ENCODE measurements at regions not wholly inside any gene's neighbourhood (a gene's known extent, or its start where the extent isn't known, plus 50 kb on each side); places are given as distances from the start of the nearest gene placed in this dataset.
"Not testable (repeated sequence)": the region's sequence is repeated elsewhere in the genome, so short reads cannot be mapped to it uniquely, and the experiment has no call there.

DNA sequence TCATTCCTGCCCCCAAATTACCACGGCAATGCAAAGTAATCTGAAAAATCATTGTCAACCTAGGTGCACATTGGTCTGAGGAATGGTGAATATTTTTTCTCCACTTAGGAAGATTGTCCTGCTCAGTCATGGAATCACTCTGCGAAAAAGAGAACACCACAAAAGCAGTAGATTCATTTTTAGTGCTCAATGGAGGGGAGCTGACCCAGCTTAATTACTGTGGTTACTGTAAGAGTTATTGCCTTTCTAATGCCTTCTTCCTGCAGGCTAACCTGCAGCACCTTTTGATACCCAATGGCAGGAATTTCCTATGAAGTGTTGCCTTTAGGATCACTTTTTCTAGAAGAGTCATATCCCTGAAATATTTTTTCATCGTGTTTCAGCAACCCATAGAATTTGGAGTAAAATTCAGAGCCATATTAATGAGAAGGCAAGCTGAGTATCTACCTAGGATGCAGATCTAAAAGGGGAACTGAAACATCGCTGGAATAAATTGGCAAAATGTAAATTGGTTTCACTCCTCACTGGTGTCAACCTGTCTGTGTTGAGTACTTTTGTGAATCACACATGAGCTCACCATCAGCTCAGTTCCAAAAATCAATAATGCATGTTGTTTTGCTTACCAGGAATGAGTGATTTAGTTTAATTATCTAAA, 464.5 kb downstream of the CSNK1G3 start (continued):
- TF ChIP-seq, protein P1, sequence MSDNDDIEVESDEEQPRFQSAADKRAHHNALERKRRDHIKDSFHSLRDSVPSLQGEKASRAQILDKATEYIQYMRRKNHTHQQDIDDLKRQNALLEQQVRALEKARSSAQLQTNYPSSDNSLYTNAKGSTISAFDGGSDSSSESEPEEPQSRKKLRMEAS (IDR thresholded peaks at IDR 0.05; ENCODE audit: low read depth), result no peak

DNA sequence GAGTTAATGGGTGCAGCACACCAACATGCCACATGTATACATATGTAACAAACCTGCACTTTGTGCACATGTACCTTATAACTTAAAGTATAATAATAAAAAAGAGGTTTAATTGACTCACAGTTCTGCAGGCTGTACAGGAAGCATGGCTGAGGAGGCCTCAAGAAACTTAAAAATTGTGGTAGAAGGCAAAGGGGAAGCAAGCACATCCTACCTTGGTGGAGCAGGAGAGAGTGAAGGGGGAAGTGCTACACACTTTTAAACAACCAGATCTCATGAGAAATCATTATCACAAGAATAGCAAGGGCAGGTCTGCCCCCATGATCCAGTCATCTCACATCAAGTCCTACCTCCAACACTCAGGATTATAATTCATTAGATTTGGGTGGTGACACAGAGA, 463.5 kb downstream of the CSNK1G3 start:
- H4K20me1 ChIP-seq (ENCODE audit: insufficient read depth); H3F3A ChIP-seq (replicated peaks; ENCODE audit: insufficient read depth); H3K36me3 ChIP-seq (replicated peaks in 1 of 2; ENCODE audit: control insufficient read depth in 1 of 2, insufficient read depth in 2 of 2, low read length in 1 of 2); H3K27ac ChIP-seq (ENCODE audit: low read depth in 2 of 2, low read length in 1 of 2); H3K9me2 ChIP-seq; H2AFZ ChIP-seq (ENCODE audit: low read depth); H3K4me3 ChIP-seq (ENCODE audit: low read depth in 2 of 2, low read length in 1 of 2); H3K9me3 ChIP-seq; H3K4me1 ChIP-seq (ENCODE audit: control insufficient read depth in 1 of 2, insufficient read depth in 2 of 2, low read depth in 1 of 2, low read length in 1 of 2); DNase-seq; POLR2A ChIA-PET; H3K4me2 ChIP-seq; H3K9ac ChIP-seq; H3K79me2 ChIP-seq (ENCODE audit: insufficient read depth); H3K27me3 ChIP-seq (ENCODE audit: insufficient read depth): not testable (repeated sequence)
- CTCF ChIA-PET, result interaction anchor here (0.6 kb wide), 1 partner anchor 111 kb away, joined by 3 read pairs; no protein-coding TSS in a partner anchor

DNA sequence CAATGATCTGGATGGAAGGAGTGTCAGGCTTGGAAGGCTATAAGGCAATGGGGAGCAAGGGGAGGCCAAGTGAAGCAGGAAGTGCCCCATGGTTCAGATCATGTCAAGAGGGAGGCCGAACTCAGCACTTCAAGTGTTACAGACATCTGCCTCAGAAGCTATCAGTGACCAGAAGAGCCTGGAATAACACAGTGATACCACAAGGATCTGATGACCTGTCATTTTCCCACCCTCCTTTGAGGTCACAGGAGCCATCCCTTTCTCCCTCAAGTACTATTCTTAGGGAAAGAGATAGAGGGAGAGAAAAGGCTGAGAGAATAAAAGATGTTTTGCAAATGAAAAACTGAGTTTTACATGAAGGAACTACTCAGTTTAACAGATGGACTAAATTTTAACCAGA, 454.8 kb downstream of the CSNK1G3 start:
- Histone ChIP-seq H3K27me3 (ENCODE audit: insufficient read depth) (no peaks in the 10 kb centered on the region), H3K9me2 (no peaks in the 10 kb centered on the region), H3K79me2 (ENCODE audit: insufficient read depth) (no peaks in the 10 kb centered on the region), H3K9me3 (no peaks in the 10 kb centered on the region), H2AFZ (ENCODE audit: low read depth) (no peak overlapping the region), H3F3A (replicated peaks; ENCODE audit: insufficient read depth) (no peaks in the 10 kb centered on the region), H4K20me1 (ENCODE audit: insufficient read depth) (no peaks in the 10 kb centered on the region), H3K27ac (ENCODE audit: low read depth in 2 of 2, low read length in 1 of 2) (no peak overlapping the region), H3K36me3 (replicated peaks in 1 of 2; ENCODE audit: control insufficient read depth in 1 of 2, insufficient read depth in 2 of 2, low read length in 1 of 2) (no peaks in the 10 kb centered on the region), H3K4me1 (ENCODE audit: control insufficient read depth in 1 of 2, insufficient read depth in 2 of 2, low read depth in 1 of 2, low read length in 1 of 2) (no peaks in the 10 kb centered on the region; a peak in 1 of 4 replicates), H3K4me2 (no peak overlapping the region), H3K9ac (no peak overlapping the region), H3K4me3 (ENCODE audit: low read depth in 2 of 2, low read length in 1 of 2) (no peak overlapping the region)
- POLR2A ChIA-PET, result no interaction called here
- WGBS (ENCODE audit: low lambda C conversion rate), result 54% methylated on average over 1 of the region's 1 CpG
- CTCF ChIA-PET, result no interaction called here
- TF ChIP-seq TAF1 (IDR thresholded peaks at IDR 0.05; ENCODE audit: borderline replicate concordance, low read depth, low read length), result no peak
- no peak for TF ChIP-seq FOSL2 (IDR thresholded peaks at IDR 0.05; ENCODE audit: borderline replicate concordance, low read depth)
- no peak for TF ChIP-seq ELF1 (IDR thresholded peaks at IDR 0.05)
- TF ChIP-seq CHD2 (IDR thresholded peaks at IDR 0.05; ENCODE audit: low read length, partially characterized antibody), result no peak
- TF ChIP-seq, protein P2, sequence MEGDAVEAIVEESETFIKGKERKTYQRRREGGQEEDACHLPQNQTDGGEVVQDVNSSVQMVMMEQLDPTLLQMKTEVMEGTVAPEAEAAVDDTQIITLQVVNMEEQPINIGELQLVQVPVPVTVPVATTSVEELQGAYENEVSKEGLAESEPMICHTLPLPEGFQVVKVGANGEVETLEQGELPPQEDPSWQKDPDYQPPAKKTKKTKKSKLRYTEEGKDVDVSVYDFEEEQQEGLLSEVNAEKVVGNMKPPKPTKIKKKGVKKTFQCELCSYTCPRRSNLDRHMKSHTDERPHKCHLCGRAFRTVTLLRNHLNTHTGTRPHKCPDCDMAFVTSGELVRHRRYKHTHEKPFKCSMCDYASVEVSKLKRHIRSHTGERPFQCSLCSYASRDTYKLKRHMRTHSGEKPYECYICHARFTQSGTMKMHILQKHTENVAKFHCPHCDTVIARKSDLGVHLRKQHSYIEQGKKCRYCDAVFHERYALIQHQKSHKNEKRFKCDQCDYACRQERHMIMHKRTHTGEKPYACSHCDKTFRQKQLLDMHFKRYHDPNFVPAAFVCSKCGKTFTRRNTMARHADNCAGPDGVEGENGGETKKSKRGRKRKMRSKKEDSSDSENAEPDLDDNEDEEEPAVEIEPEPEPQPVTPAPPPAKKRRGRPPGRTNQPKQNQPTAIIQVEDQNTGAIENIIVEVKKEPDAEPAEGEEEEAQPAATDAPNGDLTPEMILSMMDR (IDR thresholded peaks at IDR 0.05), result no peak
- TF ChIP-seq, protein P3, sequence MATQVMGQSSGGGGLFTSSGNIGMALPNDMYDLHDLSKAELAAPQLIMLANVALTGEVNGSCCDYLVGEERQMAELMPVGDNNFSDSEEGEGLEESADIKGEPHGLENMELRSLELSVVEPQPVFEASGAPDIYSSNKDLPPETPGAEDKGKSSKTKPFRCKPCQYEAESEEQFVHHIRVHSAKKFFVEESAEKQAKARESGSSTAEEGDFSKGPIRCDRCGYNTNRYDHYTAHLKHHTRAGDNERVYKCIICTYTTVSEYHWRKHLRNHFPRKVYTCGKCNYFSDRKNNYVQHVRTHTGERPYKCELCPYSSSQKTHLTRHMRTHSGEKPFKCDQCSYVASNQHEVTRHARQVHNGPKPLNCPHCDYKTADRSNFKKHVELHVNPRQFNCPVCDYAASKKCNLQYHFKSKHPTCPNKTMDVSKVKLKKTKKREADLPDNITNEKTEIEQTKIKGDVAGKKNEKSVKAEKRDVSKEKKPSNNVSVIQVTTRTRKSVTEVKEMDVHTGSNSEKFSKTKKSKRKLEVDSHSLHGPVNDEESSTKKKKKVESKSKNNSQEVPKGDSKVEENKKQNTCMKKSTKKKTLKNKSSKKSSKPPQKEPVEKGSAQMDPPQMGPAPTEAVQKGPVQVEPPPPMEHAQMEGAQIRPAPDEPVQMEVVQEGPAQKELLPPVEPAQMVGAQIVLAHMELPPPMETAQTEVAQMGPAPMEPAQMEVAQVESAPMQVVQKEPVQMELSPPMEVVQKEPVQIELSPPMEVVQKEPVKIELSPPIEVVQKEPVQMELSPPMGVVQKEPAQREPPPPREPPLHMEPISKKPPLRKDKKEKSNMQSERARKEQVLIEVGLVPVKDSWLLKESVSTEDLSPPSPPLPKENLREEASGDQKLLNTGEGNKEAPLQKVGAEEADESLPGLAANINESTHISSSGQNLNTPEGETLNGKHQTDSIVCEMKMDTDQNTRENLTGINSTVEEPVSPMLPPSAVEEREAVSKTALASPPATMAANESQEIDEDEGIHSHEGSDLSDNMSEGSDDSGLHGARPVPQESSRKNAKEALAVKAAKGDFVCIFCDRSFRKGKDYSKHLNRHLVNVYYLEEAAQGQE (IDR thresholded peaks at IDR 0.05; ENCODE audit: low read depth, low read length), result no peak
- TF ChIP-seq FOXJ3 (CRISPR knock-in tag; IDR thresholded peaks at IDR 0.05), result no peak
- TF ChIP-seq NRF1 (IDR thresholded peaks at IDR 0.05; ENCODE audit: low read depth, low read length), result no peak
- TF ChIP-seq MXI1 (IDR thresholded peaks at IDR 0.05; ENCODE audit: low read depth, low read length), result no peak
- TF ChIP-seq, protein P4, sequence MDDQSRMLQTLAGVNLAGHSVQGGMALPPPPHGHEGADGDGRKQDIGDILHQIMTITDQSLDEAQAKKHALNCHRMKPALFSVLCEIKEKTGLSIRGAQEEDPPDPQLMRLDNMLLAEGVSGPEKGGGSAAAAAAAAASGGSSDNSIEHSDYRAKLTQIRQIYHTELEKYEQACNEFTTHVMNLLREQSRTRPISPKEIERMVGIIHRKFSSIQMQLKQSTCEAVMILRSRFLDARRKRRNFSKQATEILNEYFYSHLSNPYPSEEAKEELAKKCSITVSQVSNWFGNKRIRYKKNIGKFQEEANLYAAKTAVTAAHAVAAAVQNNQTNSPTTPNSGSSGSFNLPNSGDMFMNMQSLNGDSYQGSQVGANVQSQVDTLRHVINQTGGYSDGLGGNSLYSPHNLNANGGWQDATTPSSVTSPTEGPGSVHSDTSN (IDR thresholded peaks at IDR 0.05), result no peak
- TF ChIP-seq, protein P5, sequence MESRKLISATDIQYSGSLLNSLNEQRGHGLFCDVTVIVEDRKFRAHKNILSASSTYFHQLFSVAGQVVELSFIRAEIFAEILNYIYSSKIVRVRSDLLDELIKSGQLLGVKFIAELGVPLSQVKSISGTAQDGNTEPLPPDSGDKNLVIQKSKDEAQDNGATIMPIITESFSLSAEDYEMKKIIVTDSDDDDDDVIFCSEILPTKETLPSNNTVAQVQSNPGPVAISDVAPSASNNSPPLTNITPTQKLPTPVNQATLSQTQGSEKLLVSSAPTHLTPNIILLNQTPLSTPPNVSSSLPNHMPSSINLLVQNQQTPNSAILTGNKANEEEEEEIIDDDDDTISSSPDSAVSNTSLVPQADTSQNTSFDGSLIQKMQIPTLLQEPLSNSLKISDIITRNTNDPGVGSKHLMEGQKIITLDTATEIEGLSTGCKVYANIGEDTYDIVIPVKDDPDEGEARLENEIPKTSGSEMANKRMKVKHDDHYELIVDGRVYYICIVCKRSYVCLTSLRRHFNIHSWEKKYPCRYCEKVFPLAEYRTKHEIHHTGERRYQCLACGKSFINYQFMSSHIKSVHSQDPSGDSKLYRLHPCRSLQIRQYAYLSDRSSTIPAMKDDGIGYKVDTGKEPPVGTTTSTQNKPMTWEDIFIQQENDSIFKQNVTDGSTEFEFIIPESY (IDR thresholded peaks at IDR 0.05; ENCODE audit: borderline replicate concordance, low read depth), result no peak
- DNase-seq, result no peak

Measured in SK-N-SH (cell line).